GM19351 (cell line): ENCODE measurements at regions not wholly inside any gene's neighbourhood (a gene's known extent, or its start where the extent isn't known, plus 50 kb on each side); places are given as distances from the start of the nearest gene placed in this dataset.

Experiments used
- ATAC-seq: cut with Tn5 transposase; IDR thresholded peaks from one replicate; pipeline ENCODE4 v1.9.1; 2021; ENCODE audit warnings: mild to moderate bottlenecking, moderate library complexity; ENCODE audit not compliant: unreplicated experiment

DNA sequence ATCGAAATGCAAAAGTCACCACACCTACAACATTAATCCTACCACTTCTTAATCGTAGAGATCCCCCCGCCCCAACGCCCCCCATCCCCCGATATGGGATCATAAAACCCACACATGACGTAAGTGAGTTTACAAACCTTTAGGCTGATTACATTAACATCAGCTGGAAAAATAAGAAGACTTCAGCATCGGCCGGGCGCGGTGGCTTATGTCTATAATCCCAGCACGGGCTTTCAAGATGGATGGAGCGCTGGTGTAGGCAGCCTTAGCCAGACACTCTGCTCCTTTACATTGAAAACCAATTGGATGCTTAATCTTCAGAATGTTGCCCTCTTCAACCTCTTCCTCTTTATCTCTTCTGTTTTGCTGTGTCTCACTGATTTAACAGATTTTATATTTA is 1376.0 kb downstream of the MAT2B start:
- ATAC-seq: no peak

DNA sequence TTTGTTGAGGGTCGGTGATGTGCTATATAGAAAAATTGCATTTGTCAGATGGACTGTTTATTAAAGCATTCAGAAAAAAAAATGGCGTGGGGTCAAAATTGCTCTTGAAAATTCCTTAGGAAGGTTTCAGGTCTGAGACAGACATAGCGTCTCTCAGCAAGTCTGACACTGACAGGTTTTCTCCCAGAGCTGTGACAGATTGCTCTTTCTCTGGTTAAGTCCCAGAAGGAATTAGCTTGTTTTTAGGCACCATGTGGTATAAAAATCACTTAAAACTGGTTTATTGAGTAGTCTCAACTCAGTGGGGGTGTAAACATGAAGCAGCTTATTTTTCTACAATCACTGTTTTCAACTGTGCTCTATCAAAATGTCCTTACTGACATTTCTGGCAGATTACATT is 1379.8 kb downstream of the MAT2B start:
- no peak for ATAC-seq

DNA sequence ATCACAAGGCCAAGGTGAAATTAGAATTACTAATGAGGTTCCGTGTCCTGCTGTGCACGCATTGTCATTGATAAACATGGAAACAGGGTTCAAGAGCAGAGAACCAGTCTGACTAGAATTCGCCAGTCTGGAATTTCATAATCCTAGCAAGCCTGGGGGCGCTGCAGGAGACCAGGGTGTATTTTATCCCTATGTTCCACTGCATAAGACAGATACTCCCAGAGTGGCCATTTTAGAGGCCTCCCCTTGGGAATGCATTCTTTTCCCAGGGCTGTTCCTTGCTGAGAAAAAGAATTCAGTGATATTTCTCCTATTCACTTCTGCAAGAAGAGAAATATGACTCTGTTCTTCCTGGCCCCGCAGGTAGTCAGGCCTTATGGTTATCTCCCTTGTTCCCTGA is 1387.7 kb downstream of the MAT2B start:
- no peak for ATAC-seq

- ATAC-seq: no peak
These were observed 1393.3 kb downstream of the MAT2B start for GRCh38 chr5:164898705-164899104.

- ATAC-seq: no peak
These were observed 1404.3 kb downstream of the MAT2B start for GRCh38 chr5:164909673-164910072.

- ATAC-seq: no peak
These were observed 1416.3 kb downstream of the MAT2B start for GRCh38 chr5:164921722-164922121.

DNA sequence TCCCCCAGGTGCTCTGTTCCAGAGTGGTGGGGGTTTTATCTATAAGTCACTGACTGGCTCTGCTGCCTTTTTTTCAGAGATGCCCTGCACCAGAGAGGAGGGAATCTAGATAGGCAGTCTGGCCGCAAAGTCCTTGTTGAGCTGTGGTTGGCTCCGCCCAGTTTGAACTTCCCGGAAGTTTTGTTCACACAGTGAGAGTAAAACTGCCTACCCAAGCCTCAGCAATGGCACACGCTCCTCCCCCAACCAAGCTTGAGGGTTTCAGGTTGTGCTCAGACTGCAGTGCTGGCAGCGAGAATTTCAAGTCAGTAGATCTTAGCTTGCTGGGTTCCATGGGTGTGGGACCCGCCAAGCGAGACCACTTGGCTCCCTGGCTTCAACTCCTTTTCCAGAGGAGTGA is 1428.6 kb downstream of the MAT2B start:
- no peak for ATAC-seq

GRCh38 chr5:164934561-164934960 is 1429.1 kb downstream of the MAT2B start:
- ATAC-seq: no peak

- no peak for ATAC-seq
These were observed 1435.7 kb downstream of the MAT2B start for GRCh38 chr5:164941132-164941531.

DNA sequence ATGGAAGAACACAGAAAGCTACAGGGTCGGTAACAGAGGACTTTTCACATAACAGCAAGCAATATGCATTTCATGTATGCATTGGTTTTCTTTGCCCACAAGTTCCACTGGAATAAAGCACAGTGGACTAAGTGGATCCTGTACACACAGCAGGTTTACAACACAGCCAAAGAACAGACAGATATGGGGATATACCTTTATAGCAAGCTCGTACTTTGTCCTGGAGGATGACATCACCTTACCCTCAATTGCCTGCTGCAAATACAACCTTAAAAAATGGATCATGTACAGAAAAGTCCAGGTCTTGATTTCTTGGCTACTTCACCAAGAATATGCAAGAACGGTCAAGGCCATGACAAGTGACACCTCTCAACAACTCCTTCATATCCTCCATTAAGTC is 1445.5 kb downstream of the MAT2B start:
- ATAC-seq: no peak

- no peak for ATAC-seq
These were observed 1446.2 kb downstream of the MAT2B start for GRCh38 chr5:164951570-164951969.

- ATAC-seq: no peak
These were observed 1453.3 kb downstream of the MAT2B start for GRCh38 chr5:164958688-164959087.

GRCh38 chr5:164959761-164960160 is 1454.3 kb downstream of the MAT2B start:
- no peak for ATAC-seq

- ATAC-seq: no peak
These were observed 1457.0 kb downstream of the MAT2B start for GRCh38 chr5:164962329-164962961.

DNA sequence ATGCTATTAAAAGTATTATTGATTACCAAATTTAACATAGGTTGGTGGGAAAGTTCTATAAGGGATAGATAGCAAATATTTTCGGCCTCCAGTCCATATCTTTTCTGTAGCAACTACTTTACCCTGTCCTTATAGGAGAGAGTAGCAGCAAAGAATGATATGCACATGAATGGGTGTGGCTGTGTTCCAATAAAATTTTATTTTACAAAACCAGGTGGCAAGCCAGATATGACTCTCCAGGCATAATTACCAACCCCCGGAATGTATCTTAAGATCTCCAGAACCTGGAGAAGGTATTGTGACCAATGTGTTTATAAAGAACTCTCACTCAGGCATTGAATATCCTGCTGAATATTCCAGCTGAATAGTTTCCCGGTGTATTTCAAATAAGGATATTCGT is 1461.2 kb downstream of the MAT2B start:
- no peak for ATAC-seq

- ATAC-seq: no peak
These were observed 1461.9 kb downstream of the MAT2B start for GRCh38 chr5:164967354-164967753.

- no peak for ATAC-seq
These were observed 1467.6 kb downstream of the MAT2B start for GRCh38 chr5:164972973-164973372.

DNA sequence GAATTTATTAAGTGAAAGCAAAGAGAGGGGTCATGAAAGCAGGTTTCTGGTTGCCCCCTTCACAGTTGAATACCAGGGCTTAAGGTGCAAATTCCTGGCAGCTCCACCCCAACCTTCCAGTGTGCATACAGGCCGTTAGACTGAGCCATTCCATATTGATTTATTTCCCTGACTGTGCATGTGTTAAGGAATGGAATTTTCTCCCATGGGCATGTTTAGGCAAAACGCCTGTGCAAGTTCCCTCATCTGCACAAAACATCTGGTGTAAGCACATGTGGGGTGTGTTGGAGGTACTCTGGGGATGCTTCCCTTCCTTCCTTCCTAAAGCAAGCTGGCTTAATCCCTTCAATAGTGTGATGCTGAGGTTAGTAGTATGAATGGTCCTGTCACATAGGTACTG is 1470.6 kb downstream of the MAT2B start:
- ATAC-seq: no peak

DNA sequence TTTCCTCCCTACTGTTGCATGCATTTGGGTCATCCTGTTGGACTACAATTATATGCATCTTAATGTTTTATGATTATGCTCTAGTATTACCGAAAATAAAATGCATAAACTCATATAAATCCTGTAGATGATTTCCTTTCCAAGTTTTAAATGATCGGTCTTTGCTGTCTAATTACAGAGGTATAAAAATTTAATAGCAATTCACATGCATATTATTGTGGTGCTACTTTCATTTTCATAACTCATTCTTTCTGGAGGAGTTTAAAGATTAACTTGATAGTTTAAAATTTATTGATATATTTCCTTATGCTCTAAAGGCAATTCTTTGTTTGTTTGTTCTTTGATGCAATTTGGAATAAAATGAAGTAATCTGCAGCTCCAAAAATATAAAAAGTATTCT is 1475.1 kb downstream of the MAT2B start:
- ATAC-seq: no peak

DNA sequence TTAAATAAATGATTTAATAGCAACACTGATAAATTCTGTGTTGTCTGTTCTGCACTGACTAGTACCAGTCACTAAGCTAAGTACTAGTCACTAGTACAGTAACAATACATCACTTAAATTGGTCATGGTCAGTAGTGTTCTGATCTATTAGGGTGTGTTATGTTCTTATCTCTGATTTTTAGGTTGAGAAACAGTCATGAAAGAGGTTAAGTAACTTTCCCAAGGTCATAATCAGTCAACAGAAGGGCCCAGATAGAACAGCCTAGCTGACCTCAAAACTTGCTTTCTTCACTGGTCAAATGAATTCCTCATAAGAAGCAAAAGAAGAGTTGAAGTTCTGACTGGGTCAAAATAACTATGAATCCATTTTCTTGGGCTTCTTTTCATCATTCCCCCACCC is 1492.7 kb downstream of the MAT2B start:
- ATAC-seq: no peak

DNA sequence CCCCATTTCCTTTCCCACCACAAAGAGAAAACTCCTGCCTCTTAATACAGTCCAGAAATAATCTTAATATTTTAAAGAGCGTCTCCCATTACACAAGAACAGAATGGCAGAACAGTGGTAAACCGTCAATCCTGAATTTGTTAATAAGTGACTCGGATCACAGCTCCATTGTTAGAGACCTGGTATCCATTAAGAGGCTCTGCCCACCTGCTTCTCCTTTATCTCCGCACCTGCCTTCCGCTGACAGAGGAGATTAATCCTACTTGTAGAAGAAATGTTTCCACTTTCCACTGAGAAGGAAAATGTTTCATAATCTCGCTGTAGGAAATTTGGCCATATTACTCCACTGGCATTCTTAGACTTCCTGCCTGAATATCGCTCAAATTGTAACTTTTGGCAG is 1493.2 kb downstream of the MAT2B start:
- ATAC-seq: no peak

DNA sequence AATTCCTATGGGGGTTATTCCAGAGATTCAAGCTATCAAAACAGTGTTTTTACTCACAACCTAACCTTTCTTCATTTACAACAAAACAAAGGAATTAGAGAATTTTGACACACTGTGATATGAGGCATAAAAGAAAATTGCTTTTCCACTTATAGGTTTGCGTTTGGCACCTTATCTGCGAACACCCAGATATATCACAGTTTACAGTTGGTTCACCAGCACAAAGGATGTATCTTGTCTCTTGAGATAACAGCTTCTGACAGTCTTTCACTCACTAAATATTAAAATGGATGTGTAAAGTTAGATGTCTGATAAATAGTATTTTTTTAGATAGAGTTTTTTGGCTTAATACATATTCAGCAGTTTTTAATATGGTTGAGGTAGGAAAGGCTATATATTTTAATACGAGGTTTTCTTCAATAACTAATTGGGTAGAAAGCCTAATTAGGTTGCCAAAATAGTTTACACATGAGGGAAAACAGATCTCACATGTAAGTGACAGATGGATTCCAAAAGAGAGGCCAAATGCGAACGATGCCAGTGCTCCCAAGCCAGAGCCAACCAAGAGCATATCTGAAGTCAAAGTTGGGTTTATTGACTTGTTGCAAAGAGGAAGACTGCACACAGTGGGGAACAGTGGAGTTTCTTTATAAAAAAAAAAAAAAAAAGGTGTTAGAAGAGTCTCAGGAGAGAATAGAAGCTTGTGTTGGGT is 1495.2 kb downstream of the MAT2B start:
- ATAC-seq: no peak

- ATAC-seq: no peak
These were observed 1497.9 kb downstream of the MAT2B start for GRCh38 chr5:165003283-165003682.
